BE2C (cell line): ENCODE measurements at regions not wholly inside any gene's neighbourhood (a gene's known extent, or its start where the extent isn't known, plus 50 kb on each side); places are given as distances from the start of the nearest gene placed in this dataset.

ENCODE experiments used
- DNase-seq: peaks from one replicate; pipeline ENCODE4 v3.0.0-alpha.2; 2020
- H3K27me3 ChIP-seq: fragments of 250-450 bp; sonication (Bioruptor Pico); 2 replicates; pipeline ENCODE4 v1.5.1; 2020; ENCODE audit warnings: mild to moderate bottlenecking
- H3K36me3 ChIP-seq: fragments of 250-450 bp; sonication (Bioruptor Pico); 2 replicates; pipeline ENCODE4 v1.5.1; 2020; ENCODE audit warnings: mild to moderate bottlenecking
- H3K4me1 ChIP-seq: fragments of 250-450 bp; sonication (Bioruptor Pico); 2 replicates; pipeline ENCODE4 v1.5.1; 2020
- H3K4me3 ChIP-seq: 2 replicates; pipeline ENCODE4 v1.5.1; 2011; ENCODE audit warnings: low read depth, low read length
- H3K9me3 ChIP-seq: fragments of 250-450 bp; sonication (Bioruptor Pico); 2 replicates; pipeline ENCODE4 v1.5.1; 2020
- CTCF ChIP-seq: IDR thresholded peaks from 2 replicates; pipeline ENCODE4 v1.5.1; 2012; ENCODE audit warnings: mild to moderate bottlenecking, low read depth, low read length

- Histone ChIP-seq H3K36me3 (no peaks in the 10 kb centered on the region), H3K9me3 (no peaks in the 10 kb centered on the region), H3K4me3 (no peak overlapping the region), H3K4me1 (peaks cover 3% of the 10 kb centered on the region; the same call in 1 of the 2 replicates), H3K27me3 (no peaks in the 10 kb centered on the region)
- DNase-seq: no peak
- no peak for TF ChIP-seq CTCF
Observed at GRCh38 chr5:5658226-5658625, 235.7 kb downstream of the ICE1 start.

GRCh38 chr5:5652181-5652580 is 229.7 kb downstream of the ICE1 start:
- H3K4me1 ChIP-seq: peaks cover 6% of the 10 kb centered on the region
- no peak overlapping the region for H3K4me3 ChIP-seq
- no peak for TF ChIP-seq CTCF
- no peaks in the 10 kb centered on the region for H3K27me3 ChIP-seq
- no peaks in the 10 kb centered on the region for H3K9me3 ChIP-seq
- no peaks in the 10 kb centered on the region for H3K36me3 ChIP-seq
- no peak for DNase-seq

- Histone ChIP-seq H3K4me3 (no peak overlapping the region), H3K36me3 (no peaks in the 10 kb centered on the region), H3K4me1 (peaks cover 4% of the 10 kb centered on the region), H3K9me3 (no peaks in the 10 kb centered on the region), H3K27me3 (no peaks in the 10 kb centered on the region)
- TF ChIP-seq CTCF: no peak
- DNase-seq: no peak
Observed at GRCh38 chr5:5650949-5651348, 228.5 kb downstream of the ICE1 start.

GRCh38 chr5:5650242-5650641 is 227.8 kb downstream of the ICE1 start:
- DNase-seq: no peak

GRCh38 chr5:5649641-5650040 is 227.2 kb downstream of the ICE1 start:
- H3K27me3 ChIP-seq: no peaks in the 10 kb centered on the region
- H3K4me3 ChIP-seq: no peak overlapping the region
- DNase-seq: no peak
- H3K4me1 ChIP-seq: peaks cover 10% of the 10 kb centered on the region
- TF ChIP-seq CTCF: no peak
- H3K9me3 ChIP-seq: no peaks in the 10 kb centered on the region
- H3K36me3 ChIP-seq: no peaks in the 10 kb centered on the region

More at GRCh38 chr5:5650242-5650641, 227.8 kb downstream of the ICE1 start:
- Histone ChIP-seq H3K27me3 (no peaks in the 10 kb centered on the region), H3K9me3 (no peaks in the 10 kb centered on the region), H3K4me1 (peaks cover 8% of the 10 kb centered on the region), H3K4me3 (no peak overlapping the region), H3K36me3 (no peaks in the 10 kb centered on the region)
- no peak for TF ChIP-seq CTCF

GRCh38 chr5:5648694-5649093 is 226.2 kb downstream of the ICE1 start:
- H3K9me3 ChIP-seq: no peaks in the 10 kb centered on the region
- DNase-seq: no peak
- H3K4me3 ChIP-seq: no peak overlapping the region
- TF ChIP-seq CTCF: no peak
- H3K27me3 ChIP-seq: no peaks in the 10 kb centered on the region
- H3K4me1 ChIP-seq: peaks cover 10% of the 10 kb centered on the region
- H3K36me3 ChIP-seq: no peaks in the 10 kb centered on the region
